GM12891 (cell line): ENCODE measurements at regions not wholly inside any gene's neighbourhood (a gene's known extent, or its start where the extent isn't known, plus 50 kb on each side); places are given as distances from the start of the nearest gene placed in this dataset.

Experiments used
- POLR2A ChIP-seq: IDR thresholded peaks from 2 replicates; pipeline ENCODE4 v1.6.1; 2011; ENCODE audit warnings: low read depth, low read length, control low read depth
- POLR2AphosphoS5 ChIP-seq: IDR thresholded peaks from 2 replicates; pipeline ENCODE4 v1.6.1; 2011; ENCODE audit warnings: low read depth, low read length, control low read depth
- SPI1 ChIP-seq: IDR thresholded peaks from 2 replicates; pipeline ENCODE4 v1.6.1; 2011; ENCODE audit warnings: low read depth, low read length, control low read depth
- TAF1 ChIP-seq: IDR thresholded peaks from 2 replicates; pipeline ENCODE4 v1.6.1; 2011; ENCODE audit warnings: low read depth, low read length, control low read depth

DNA sequence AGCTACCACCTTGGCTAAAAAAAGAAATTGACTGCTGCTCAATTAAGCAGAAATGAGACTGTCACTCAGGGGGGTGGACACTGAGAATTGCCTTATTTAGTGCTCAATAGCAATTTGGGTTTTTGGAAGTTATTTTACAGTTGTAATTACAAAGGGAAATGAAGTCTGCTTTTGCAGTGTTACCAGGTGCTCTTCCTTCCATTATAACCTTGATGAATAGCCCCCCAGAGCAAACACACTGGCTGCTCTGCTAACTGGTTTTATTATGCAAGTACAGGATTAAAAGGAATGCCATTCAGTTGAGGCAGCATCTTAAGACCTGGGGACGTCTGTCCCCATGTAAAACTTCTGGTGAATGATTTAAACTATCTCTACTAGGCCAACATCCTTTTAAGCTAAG, 191.0 kb downstream of the EVX1 start:
- TF ChIP-seq POLR2AphosphoS5 = no peak
- TF ChIP-seq POLR2A = no peak
- TF ChIP-seq TAF1 = no peak
- no peak for TF ChIP-seq SPI1
